ENCODE measurements at regions not wholly inside any gene's neighbourhood (a gene's known extent, or its start where the extent isn't known, plus 50 kb on each side); places are given as distances from the start of the nearest gene placed in this dataset.

- no peak for TF ChIP-seq CHD7 (IDR thresholded peaks at IDR 0.05; ENCODE audit: insufficient replicate concordance, low read length)
- TF ChIP-seq POU5F1 (IDR thresholded peaks at IDR 0.05; ENCODE audit: low read depth, low read length), result no peak
- TF ChIP-seq ATF2 (IDR thresholded peaks at IDR 0.05; ENCODE audit: low read length), result no peak
- TF ChIP-seq JUND (IDR thresholded peaks at IDR 0.05; ENCODE audit: low read length), result no peak
- no peak for TF ChIP-seq CBX5 (IDR thresholded peaks at IDR 0.05; ENCODE audit: low read depth, low read length)
- TF ChIP-seq MAFK (IDR thresholded peaks at IDR 0.05; ENCODE audit: low read depth, low read length), result no peak
- TF ChIP-seq CEBPB (IDR thresholded peaks at IDR 0.05; ENCODE audit: low read depth, low read length), result no peak
- TF ChIP-seq SP2 (IDR thresholded peaks at IDR 0.05; ENCODE audit: low read length), result no peak
- no peak for TF ChIP-seq ZNF274 (IDR thresholded peaks at IDR 0.05; ENCODE audit: borderline replicate concordance, extremely low read depth, low read length)
- no peak for TF ChIP-seq SP4 (IDR thresholded peaks at IDR 0.05; ENCODE audit: low read length)
Observed at GRCh38 chr20:60500038-60500701, 541.9 kb downstream of the CDH26 start (continued).

All from H1 (cell line).